HEK293 (cell line): ENCODE measurements at regions not wholly inside any gene's neighbourhood (a gene's known extent, or its start where the extent isn't known, plus 50 kb on each side); places are given as distances from the start of the nearest gene placed in this dataset.
A peak's percentile ranks its signal among the peaks of the same experiment; 100 is the strongest.

ENCODE experiments used
- CTCF ChIA-PET: fragments of 350-600 bp; formaldehyde crosslinking; extraction: SDS; loops from one replicate; lab custom pipeline; 2021; ENCODE audit warnings: antibody characterized with exemption; lab: Yijun Ruan, JAX
- POLR2A ChIA-PET: fragments of 300-600 bp; formaldehyde crosslinking; extraction: SDS; loops from one replicate; lab custom pipeline; 2020; ENCODE audit warnings: antibody characterized with exemption, inconsistent platforms; lab: Yijun Ruan, JAX
- H3K27ac ChIP-seq: fragments of 200-500 bp; sonication (Bioruptor generic); 2 replicates; pipeline ENCODE4 v1.5.1; 2014; ENCODE audit warnings: low read depth, low read length, control low read depth, inconsistent platforms; ENCODE audit errors: extremely low read depth
- H3K36me3 ChIP-seq, 2 experiments: fragments of 200-500 bp in 1 of 2; sonication (Bioruptor generic) in 1 of 2; 1 replicate in 1 of 2; 2 replicates in 1 of 2; pipeline ENCODE4 v1.5.1; 2014 to 2017; ENCODE audit warnings: inconsistent platforms in 2 of 2, low read length in 2 of 2; ENCODE audit not compliant: control insufficient read depth in 2 of 2, insufficient read depth in 1 of 2
- H3K4me1 ChIP-seq: fragments of 200-500 bp; sonication (Bioruptor generic); 2 replicates; pipeline ENCODE4 v1.5.1; 2014; ENCODE audit warnings: mild to moderate bottlenecking, low read length, inconsistent platforms; ENCODE audit not compliant: control insufficient read depth, insufficient read depth
- H3K4me3 ChIP-seq: 2 replicates; pipeline ENCODE4 v1.5.1; 2011; ENCODE audit warnings: low read depth, mild to moderate bottlenecking, control low read depth, low read length, moderate library complexity
- H3K9me3 ChIP-seq: fragments of 200-500 bp; sonication (Bioruptor generic); 2 replicates; pipeline ENCODE4 v1.5.1; 2014; ENCODE audit warnings: low read depth, low read length, inconsistent platforms; ENCODE audit not compliant: control insufficient read depth, insufficient read depth
- MZF1 ChIP-seq: fragments of 450-650 bp; formaldehyde crosslinking; IDR thresholded peaks from 2 replicates; pipeline ENCODE4 v1.5.1; 2017; ENCODE audit warnings: missing biosample characterization, missing genetic modification characterization, borderline replicate concordance
- OVOL3 ChIP-seq: fragments of 450-650 bp; formaldehyde crosslinking; IDR thresholded peaks from 2 replicates; pipeline ENCODE4 v1.5.1; 2016; ENCODE audit warnings: missing biosample characterization, missing genetic modification characterization
- SP2 ChIP-seq: fragments of 450-650 bp; formaldehyde crosslinking; IDR thresholded peaks from 2 replicates; pipeline ENCODE4 v1.5.1; 2016; ENCODE audit warnings: missing biosample characterization, missing genetic modification characterization
- TCF7L2 ChIP-seq: IDR thresholded peaks from 2 replicates; pipeline ENCODE4 v1.6.1; 2011; ENCODE audit warnings: low read depth, mild to moderate bottlenecking, inconsistent platforms, low read length, moderate library complexity, borderline replicate concordance
- WT1 ChIP-seq: fragments of 450-650 bp; formaldehyde crosslinking; IDR thresholded peaks from 2 replicates; pipeline ENCODE4 v1.5.1; 2016; ENCODE audit warnings: missing biosample characterization, missing genetic modification characterization
- ZBTB17 ChIP-seq: fragments of 450-650 bp; formaldehyde crosslinking; IDR thresholded peaks from 2 replicates; pipeline ENCODE4 v1.5.1; 2016; ENCODE audit warnings: missing biosample characterization, missing genetic modification characterization
- ZIC2 ChIP-seq: fragments of 450-650 bp; formaldehyde crosslinking; IDR thresholded peaks from 2 replicates; pipeline ENCODE4 v1.5.1; 2016; ENCODE audit warnings: missing biosample characterization, missing genetic modification characterization
- ZNF112 ChIP-seq: fragments of 450-650 bp; formaldehyde crosslinking; IDR thresholded peaks from 2 replicates; pipeline ENCODE4 v1.5.0; 2017; ENCODE audit warnings: missing biosample characterization, missing genetic modification characterization
- ZNF114 ChIP-seq: fragments of 450-650 bp; formaldehyde crosslinking; IDR thresholded peaks from 2 replicates; pipeline ENCODE4 v1.5.0; 2017; ENCODE audit warnings: missing biosample characterization, missing genetic modification characterization
- ZNF121 ChIP-seq: fragments of 450-650 bp; formaldehyde crosslinking; IDR thresholded peaks from 2 replicates; pipeline ENCODE4 v1.5.1; 2016; ENCODE audit warnings: missing biosample characterization, missing genetic modification characterization
- ZNF16 ChIP-seq: fragments of 450-650 bp; formaldehyde crosslinking; IDR thresholded peaks from 2 replicates; pipeline ENCODE4 v1.5.1; 2016; ENCODE audit warnings: low read depth, missing biosample characterization, missing genetic modification characterization
- ZNF184 ChIP-seq: fragments of 450-650 bp; IDR thresholded peaks from 2 replicates; pipeline ENCODE4 v1.5.1; 2018; ENCODE audit warnings: missing biosample characterization, mild to moderate bottlenecking, missing genetic modification characterization
- ZNF19 ChIP-seq: fragments of 450-650 bp; formaldehyde crosslinking; IDR thresholded peaks from 2 replicates; pipeline ENCODE4; 2016; ENCODE audit warnings: missing biosample characterization, missing genetic modification characterization, low read depth
- ZNF211 ChIP-seq: fragments of 450-650 bp; formaldehyde crosslinking; IDR thresholded peaks from 2 replicates; pipeline ENCODE4 v1.5.1; 2016; ENCODE audit warnings: low read depth, missing biosample characterization, missing genetic modification characterization
- ZNF24 ChIP-seq: fragments of 450-650 bp; formaldehyde crosslinking; IDR thresholded peaks from 2 replicates; pipeline ENCODE4 v1.5.1; 2016; ENCODE audit warnings: missing biosample characterization, missing genetic modification characterization
- ZNF280C ChIP-seq: fragments of 450-650 bp; formaldehyde crosslinking; IDR thresholded peaks from 2 replicates; pipeline ENCODE4 v1.5.1; 2016; ENCODE audit warnings: missing biosample characterization, missing genetic modification characterization
- ZNF302 ChIP-seq: fragments of 450-650 bp; formaldehyde crosslinking; IDR thresholded peaks from 2 replicates; pipeline ENCODE4 v1.5.1; 2016; ENCODE audit warnings: missing biosample characterization, missing genetic modification characterization, low read depth
- ZNF311 ChIP-seq: fragments of 450-650 bp; formaldehyde crosslinking; IDR thresholded peaks from 2 replicates; pipeline ENCODE4 v1.5.1; 2017; ENCODE audit warnings: missing biosample characterization, missing genetic modification characterization, borderline replicate concordance
- ZNF37A ChIP-seq: fragments of 450-650 bp; IDR thresholded peaks from 2 replicates; pipeline ENCODE4 v1.5.1; 2018; ENCODE audit warnings: missing biosample characterization, missing genetic modification characterization
- ZNF391 ChIP-seq: fragments of 450-650 bp; formaldehyde crosslinking; IDR thresholded peaks from 2 replicates; pipeline ENCODE4 v1.5.1; 2016; ENCODE audit warnings: low read depth, missing biosample characterization, missing genetic modification characterization, borderline replicate concordance
- ZNF433 ChIP-seq: fragments of 450-650 bp; formaldehyde crosslinking; IDR thresholded peaks from 2 replicates; pipeline ENCODE4 v1.5.1; 2016; ENCODE audit warnings: missing biosample characterization, missing genetic modification characterization, low read depth
- ZNF777 ChIP-seq: fragments of 450-650 bp; formaldehyde crosslinking; IDR thresholded peaks from 2 replicates; pipeline ENCODE4 v1.5.1; 2017; ENCODE audit warnings: missing biosample characterization, missing genetic modification characterization, borderline replicate concordance
- ZNF837 ChIP-seq: fragments of 450-650 bp; formaldehyde crosslinking; IDR thresholded peaks from 2 replicates; pipeline ENCODE4 v1.5.1; 2016; ENCODE audit warnings: missing biosample characterization, missing genetic modification characterization
- TF ChIP-seq, protein P1 (sequence below): fragments of 450-650 bp; formaldehyde crosslinking; IDR thresholded peaks from 2 replicates; pipeline ENCODE4 v1.5.1; 2016; ENCODE audit warnings: missing biosample characterization, missing genetic modification characterization

DNA sequence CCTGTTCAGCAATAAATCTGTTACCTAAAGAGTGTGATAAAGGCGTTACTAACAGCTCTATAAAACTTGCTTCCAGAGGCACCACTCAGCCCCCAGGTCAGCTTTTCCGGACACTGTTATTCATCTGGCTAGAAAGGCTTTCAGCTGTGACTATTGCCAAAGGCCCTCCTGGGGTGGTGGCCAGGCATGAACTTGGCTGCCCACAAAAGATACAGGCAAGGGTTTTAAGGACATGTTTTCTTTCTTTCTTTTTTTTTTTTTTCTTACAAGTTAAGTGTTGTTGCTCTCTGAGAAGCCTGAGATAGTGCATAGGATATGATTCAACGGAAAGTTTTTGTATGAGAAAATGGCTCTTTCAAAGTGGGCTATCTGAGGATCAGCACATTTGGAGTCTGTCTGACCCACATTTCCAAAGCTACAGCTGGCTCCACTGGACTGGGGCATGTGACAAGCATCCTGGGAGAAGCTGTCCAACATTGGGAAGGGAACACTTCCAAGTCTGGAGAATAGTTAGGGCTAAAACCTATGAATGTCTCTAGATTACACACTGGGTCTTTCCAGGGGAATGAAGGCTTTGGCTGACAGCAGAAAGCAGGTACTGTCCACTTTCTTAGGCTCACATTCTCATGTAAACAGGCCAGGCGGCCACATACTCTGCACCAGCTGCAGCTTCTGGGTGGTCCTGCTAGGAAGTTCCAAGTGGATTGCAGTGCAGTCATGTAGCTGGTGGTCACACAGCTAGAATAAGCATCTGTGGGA lies 639.7 kb downstream of the LMO4 start (continued):
- TF ChIP-seq ZNF121 (tag by site-specific recombination), result no peak
- TF ChIP-seq ZNF433 (tag by site-specific recombination), result no peak

GRCh38 chr1:87969040-87969439 lies 640.4 kb downstream of the LMO4 start:
- CTCF ChIA-PET, result interaction anchor here (0.9 kb wide), 1 partner anchor 12 kb away, joined by 5 read pairs; no protein-coding TSS in a partner anchor
- Histone ChIP-seq H3K4me3 (no peak overlapping the region), H3K27ac (no peak overlapping the region), H3K4me1 (no peaks in the 10 kb centered on the region), H3K9me3 (no peaks in the 10 kb centered on the region), H3K36me3 (no peaks in the 10 kb centered on the region)
- POLR2A ChIA-PET, result no interaction called here
- TF ChIP-seq ZNF211, result no peak
- TF ChIP-seq, all 188 proteins: peak for 0

- H3K27ac ChIP-seq, result no peak overlapping the region
- CTCF ChIA-PET, result no interaction called here
Observed at GRCh38 chr1:87972811-87973210, 644.1 kb downstream of the LMO4 start.

GRCh38 chr1:87973896-87974295 lies 645.2 kb downstream of the LMO4 start:
- ChIA-PET CTCF (no interaction called here), POLR2A (no interaction called here)

More at GRCh38 chr1:87972811-87973210, 644.1 kb downstream of the LMO4 start:
- no peak overlapping the region for H3K4me3 ChIP-seq
- no peaks in the 10 kb centered on the region for H3K9me3 ChIP-seq
- POLR2A ChIA-PET, result no interaction called here
- H3K4me1 ChIP-seq, result no peaks in the 10 kb centered on the region
- TF ChIP-seq ZNF114 (tag by site-specific recombination), result no peak
- TF ChIP-seq TCF7L2, result peak; percentile 43; the same call in 1 of the 2 replicates
- H3K36me3 ChIP-seq, result no peaks in the 10 kb centered on the region

DNA sequence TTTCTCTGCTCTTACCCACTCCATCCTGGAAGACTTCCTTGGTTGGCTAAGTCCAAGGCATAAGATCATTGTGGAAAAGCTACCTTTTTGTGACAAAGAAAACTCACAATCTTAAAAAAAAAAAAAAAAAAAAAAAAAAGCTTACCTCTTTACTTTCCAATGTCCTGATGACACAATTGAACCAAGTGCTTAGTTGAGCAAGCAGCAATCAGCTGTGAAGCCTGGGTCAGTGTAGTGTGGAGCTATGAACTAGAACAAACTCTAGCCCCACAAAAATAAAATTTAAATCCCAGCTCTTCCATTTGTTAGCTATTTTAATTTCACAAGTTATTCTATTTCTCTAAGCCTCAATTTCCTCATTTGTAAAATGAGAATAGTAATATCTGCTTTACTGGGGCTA lies 647.6 kb downstream of the LMO4 start:
- Histone ChIP-seq H3K9me3 (no peaks in the 10 kb centered on the region), H3K36me3 (no peaks in the 10 kb centered on the region), H3K4me3 (no peak overlapping the region), H3K4me1 (no peaks in the 10 kb centered on the region; the same call in 1 of the 2 replicates), H3K27ac (no peak overlapping the region)
- CTCF ChIA-PET, result interaction anchor here (0.6 kb wide), 1 partner anchor 683 kb away, joined by 3 read pairs; no protein-coding TSS in a partner anchor
- POLR2A ChIA-PET, result no interaction called here
- TF ChIP-seq ZIC2 (tag by site-specific recombination) (no peak), ZNF280C (tag by site-specific recombination) (no peak), ZNF302 (tag by site-specific recombination) (no peak), ZNF391 (tag by site-specific recombination) (no peak), ZNF311 (no peak), SP2 (tag by site-specific recombination) (no peak), WT1 (no peak), ZNF184 (no peak), ZNF16 (tag by site-specific recombination) (no peak), ZNF37A (no peak), ZNF837 (tag by site-specific recombination) (no peak), OVOL3 (tag by site-specific recombination) (no peak)

More at GRCh38 chr1:87973896-87974295, 645.2 kb downstream of the LMO4 start:
- Histone ChIP-seq H3K9me3 (no peaks in the 10 kb centered on the region), H3K4me3 (no peak overlapping the region), H3K4me1 (no peaks in the 10 kb centered on the region), H3K36me3 (no peaks in the 10 kb centered on the region), H3K27ac (no peak overlapping the region)
- TF ChIP-seq ZNF112 (tag by site-specific recombination) (no peak), ZNF24 (tag by site-specific recombination) (no peak), MZF1 (tag by site-specific recombination) (no peak), ZNF433 (tag by site-specific recombination) (no peak), ZNF777 (tag by site-specific recombination) (no peak), ZNF37A (no peak), ZNF19 (no peak), ZBTB17 (tag by site-specific recombination) (no peak)
- TF ChIP-seq, protein P1, sequence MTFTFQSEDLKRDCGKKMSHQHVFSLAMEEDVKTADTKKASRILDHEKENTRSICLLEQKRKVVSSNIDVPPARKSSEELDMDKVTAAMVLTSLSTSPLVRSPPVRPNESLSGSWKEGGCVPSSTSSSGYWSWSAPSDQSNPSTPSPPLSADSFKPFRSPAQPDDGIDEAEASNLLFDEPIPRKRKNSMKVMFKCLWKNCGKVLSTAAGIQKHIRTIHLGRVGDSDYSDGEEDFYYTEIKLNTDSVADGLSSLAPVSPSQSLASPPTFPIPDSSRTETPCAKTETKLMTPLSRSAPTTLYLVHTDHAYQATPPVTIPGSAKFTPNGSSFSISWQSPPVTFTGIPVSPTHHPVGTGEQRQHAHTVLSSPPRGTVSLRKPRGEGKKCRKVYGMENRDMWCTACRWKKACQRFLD (tag by site-specific recombination), result no peak
